22Rv1 (cell line): ENCODE measurements at regions not wholly inside any gene's neighbourhood (a gene's known extent, or its start where the extent isn't known, plus 50 kb on each side); places are given as distances from the start of the nearest gene placed in this dataset.

Experiments
- ZFX ChIP-seq: fragments of 450-650 bp; IDR thresholded peaks from 2 replicates; pipeline ENCODE4 v1.6.1; 2017; ENCODE audit warnings: antibody characterized with exemption, borderline replicate concordance
- TF ChIP-seq, protein P1 (sequence below): fragments of 450-650 bp; IDR thresholded peaks from 2 replicates; pipeline ENCODE4 v1.5.1; 2017; ENCODE audit warnings: mild to moderate bottlenecking

GRCh38 chr1:229112832-229113548 lies 157.9 kb upstream of the RAB4A start:
- TF ChIP-seq, protein P1, sequence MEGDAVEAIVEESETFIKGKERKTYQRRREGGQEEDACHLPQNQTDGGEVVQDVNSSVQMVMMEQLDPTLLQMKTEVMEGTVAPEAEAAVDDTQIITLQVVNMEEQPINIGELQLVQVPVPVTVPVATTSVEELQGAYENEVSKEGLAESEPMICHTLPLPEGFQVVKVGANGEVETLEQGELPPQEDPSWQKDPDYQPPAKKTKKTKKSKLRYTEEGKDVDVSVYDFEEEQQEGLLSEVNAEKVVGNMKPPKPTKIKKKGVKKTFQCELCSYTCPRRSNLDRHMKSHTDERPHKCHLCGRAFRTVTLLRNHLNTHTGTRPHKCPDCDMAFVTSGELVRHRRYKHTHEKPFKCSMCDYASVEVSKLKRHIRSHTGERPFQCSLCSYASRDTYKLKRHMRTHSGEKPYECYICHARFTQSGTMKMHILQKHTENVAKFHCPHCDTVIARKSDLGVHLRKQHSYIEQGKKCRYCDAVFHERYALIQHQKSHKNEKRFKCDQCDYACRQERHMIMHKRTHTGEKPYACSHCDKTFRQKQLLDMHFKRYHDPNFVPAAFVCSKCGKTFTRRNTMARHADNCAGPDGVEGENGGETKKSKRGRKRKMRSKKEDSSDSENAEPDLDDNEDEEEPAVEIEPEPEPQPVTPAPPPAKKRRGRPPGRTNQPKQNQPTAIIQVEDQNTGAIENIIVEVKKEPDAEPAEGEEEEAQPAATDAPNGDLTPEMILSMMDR = no peak
- TF ChIP-seq ZFX = no peak
